HG03045 (cell line): ENCODE measurements at regions not wholly inside any gene's neighbourhood (a gene's known extent, or its start where the extent isn't known, plus 50 kb on each side); places are given as distances from the start of the nearest gene placed in this dataset.

Source experiments
- ATAC-seq: cut with Tn5 transposase; IDR thresholded peaks from one replicate; pipeline ENCODE4 v1.9.1; 2021; ENCODE audit warnings: mild to moderate bottlenecking, moderate library complexity; ENCODE audit not compliant: unreplicated experiment

GRCh38 chr12:14148489-14149270 is 167.3 kb upstream of the GRIN2B start:
- ATAC-seq = no peak

- no peak for ATAC-seq
Measured at GRCh38 chr12:14153803-14154202, 172.4 kb upstream of the GRIN2B start.

GRCh38 chr12:14156606-14157005 is 175.2 kb upstream of the GRIN2B start:
- peak; percentile 1 for ATAC-seq

DNA sequence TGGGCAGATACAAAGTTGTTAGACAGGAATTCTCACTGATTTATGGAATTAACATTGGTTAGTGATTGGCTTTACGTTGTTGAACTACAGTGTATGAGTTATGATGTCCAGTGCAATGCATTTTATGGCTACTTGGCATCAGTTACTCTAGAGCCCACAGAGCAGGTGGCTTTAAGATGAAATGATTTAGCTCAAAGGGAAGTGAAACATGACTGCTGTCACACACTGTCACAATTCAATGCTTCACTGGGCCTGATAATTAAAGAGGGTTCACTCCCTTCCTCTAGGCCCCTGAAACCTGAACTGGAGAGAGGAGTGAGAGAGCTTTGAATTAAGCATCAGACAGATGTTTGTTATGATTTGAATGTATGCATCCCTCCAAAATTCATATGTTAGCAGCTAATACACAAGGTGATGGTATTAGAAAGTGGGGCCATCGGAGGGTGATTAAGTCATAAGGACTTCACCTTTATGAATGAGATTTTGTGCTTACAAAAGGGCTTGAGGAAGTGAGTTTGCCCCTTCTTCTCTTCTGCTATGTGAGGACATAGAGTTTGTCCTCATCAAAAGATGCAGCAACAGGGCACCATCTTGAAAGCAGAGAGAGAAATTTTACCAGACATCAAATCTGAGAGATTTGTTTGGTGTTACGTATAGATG is 175.8 kb upstream of the GRIN2B start:
- ATAC-seq = peak; percentile 98

DNA sequence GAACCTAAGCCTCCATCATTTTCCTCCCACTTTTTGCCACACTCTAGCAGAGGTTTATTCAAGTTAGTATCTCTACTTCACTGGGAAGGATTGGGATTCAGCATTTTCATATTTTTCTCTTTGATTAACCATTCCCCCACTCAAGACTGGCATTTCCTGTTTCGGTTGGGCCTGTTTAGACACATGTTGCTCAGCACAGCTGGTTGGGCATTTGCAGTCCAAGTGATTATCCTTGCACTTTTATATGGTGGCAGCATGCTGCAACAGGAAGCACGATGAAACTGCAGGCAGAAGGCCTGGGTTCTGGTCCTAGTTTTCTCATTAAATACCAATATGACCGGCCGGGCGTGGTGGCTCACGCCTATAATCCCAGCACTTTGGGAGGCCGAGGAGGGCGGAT is 182.9 kb upstream of the GRIN2B start:
- ATAC-seq = no peak

- ATAC-seq = no peak
Measured at GRCh38 chr12:14167005-14167628, 185.7 kb upstream of the GRIN2B start.

DNA sequence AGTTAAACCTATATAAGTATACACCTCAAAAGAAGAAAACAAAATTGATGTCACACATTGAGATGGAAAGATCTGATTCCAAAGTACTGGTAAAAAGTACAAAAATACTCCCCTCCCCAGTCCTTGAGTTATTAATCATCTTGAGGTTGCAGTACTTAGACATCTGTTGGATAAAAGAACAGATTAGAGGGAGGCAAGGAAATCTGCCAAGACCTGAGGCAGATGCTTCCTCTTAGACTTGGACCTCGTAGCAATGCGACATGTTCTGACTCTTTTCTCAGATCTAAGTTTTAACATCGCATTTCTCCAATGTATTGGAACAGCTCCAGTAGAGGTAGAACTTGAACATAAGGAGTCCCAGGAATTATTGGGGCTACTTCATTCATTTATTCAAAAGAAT is 187.9 kb upstream of the GRIN2B start:
- no peak for ATAC-seq

DNA sequence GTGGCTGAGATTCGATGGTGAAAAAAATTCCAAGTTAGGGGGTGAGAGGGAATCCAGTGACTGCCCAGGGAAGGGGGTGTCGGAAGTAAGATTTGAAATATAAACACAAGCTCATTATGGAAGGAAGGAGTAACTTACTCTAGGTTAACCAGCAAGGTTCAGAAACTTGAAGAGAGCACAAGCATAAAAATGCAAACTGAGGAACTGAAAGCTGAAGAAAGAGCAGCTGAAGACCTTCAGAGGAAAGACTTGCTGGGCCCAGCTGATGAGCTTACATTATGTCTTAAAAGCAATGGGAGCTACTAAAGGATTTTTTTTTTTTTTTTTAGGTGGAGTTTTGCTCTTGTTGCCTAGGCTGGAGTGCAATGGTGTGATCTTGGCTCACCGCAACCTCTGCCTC is 189.7 kb upstream of the GRIN2B start:
- no peak for ATAC-seq

- no peak for ATAC-seq
Measured at GRCh38 chr12:14175206-14175605, 190.3 kb upstream of the ATF7IP start.

- ATAC-seq = peak; percentile 77
Measured at GRCh38 chr12:14185427-14186192, 179.9 kb upstream of the ATF7IP start.

GRCh38 chr12:14186193-14186502 is 179.3 kb upstream of the ATF7IP start:
- ATAC-seq = no peak

DNA sequence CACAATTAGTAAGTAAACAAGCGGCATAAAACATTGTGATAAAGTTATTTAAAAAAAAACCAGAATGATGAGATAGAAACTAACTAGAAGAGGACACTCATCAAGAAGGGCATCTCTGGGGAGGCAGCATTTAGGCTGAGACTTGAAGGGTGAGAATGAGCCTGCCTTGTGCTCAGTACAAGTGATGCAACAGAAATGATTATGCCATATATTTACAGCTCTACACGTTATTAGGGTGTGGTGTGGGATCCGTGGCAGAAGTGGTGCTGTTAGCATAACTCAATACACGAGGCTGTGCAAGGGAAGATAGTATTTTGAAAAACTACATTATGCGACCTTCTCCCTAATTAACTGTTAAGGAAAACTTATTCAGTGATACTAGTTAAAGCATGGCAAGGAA is 178.5 kb upstream of the ATF7IP start:
- ATAC-seq = no peak

- no peak for ATAC-seq
Measured at GRCh38 chr12:14187966-14188365, 177.5 kb upstream of the ATF7IP start.

- no peak for ATAC-seq
Measured at GRCh38 chr12:14188744-14189143, 176.7 kb upstream of the ATF7IP start.

GRCh38 chr12:14190694-14191093 is 174.8 kb upstream of the ATF7IP start:
- ATAC-seq = no peak

- no peak for ATAC-seq
Measured at GRCh38 chr12:14191612-14192011, 173.9 kb upstream of the ATF7IP start.

DNA sequence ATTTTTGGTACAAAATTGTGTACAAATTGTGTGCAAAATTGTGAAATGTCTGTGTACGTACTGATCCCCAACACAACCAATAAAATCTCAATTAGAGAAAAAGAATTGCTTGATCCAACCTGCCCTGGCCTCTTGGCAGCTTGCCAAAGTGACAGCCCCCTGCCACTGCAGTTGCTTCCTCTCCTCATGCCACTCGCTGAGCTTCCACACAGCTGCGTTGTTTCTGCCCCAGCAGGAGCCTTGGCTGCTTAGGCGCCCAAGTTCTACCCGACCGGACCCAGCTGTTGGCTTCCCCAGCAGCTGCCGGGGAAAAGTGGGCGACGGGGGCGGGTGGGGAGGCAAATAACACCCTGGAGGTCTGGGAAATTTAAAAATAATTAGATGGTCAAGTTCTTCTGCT is 171.8 kb upstream of the ATF7IP start:
- ATAC-seq = no peak

GRCh38 chr12:14194572-14194971 is 170.9 kb upstream of the ATF7IP start:
- ATAC-seq = no peak

- ATAC-seq = no peak
Measured at GRCh38 chr12:14199455-14200198, 165.9 kb upstream of the ATF7IP start.

DNA sequence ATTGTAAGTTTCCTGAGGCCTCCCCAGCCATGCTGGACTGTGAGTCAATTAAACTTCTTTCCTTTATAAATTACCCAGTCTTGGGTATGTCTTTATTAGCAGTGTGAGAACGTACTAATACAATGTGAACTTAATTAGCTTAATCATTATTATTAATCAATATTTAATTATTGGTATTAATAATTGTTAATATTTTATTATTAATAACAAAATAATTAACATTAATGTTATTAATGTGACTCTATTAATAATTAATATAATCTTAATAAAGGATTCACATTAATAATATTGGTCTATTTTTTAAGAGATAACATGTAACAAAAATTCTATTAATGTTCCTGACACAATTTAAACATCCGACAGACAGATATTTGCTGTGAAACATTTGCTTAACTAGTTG is 164.9 kb upstream of the ATF7IP start:
- no peak for ATAC-seq

- no peak for ATAC-seq
Measured at GRCh38 chr12:14201291-14201690, 164.2 kb upstream of the ATF7IP start.
